ENCODE measurements at regions not wholly inside any gene's neighbourhood (a gene's known extent, or its start where the extent isn't known, plus 50 kb on each side); places are given as distances from the start of the nearest gene placed in this dataset.

- TF ChIP-seq CTCF (conservative IDR thresholded peaks at IDR 0.05 in 1 of 2, IDR thresholded peaks at IDR 0.05 in 1 of 2; ENCODE audit: extremely low read depth in 1 of 2, insufficient read depth in 1 of 2, low read depth in 1 of 2, low read length in 2 of 2) (no peak), EZH2 (IDR thresholded peaks at IDR 0.05; ENCODE audit: borderline replicate concordance, low read length) (no peak)
Measured at GRCh38 chr4:137955595-137955994, 286.6 kb downstream of the SLC7A11 start.
